H1 (cell line): ENCODE measurements at regions not wholly inside any gene's neighbourhood (a gene's known extent, or its start where the extent isn't known, plus 50 kb on each side); places are given as distances from the start of the nearest gene placed in this dataset.

Experiments used
- PHF8 ChIP-seq: fragments of 200-600 bp; sonication (generic); conservative IDR thresholded peaks from 2 replicates; pipeline ENCODE4 v1.7.1; 2012; ENCODE audit warnings: low read depth, mild to moderate bottlenecking, inconsistent platforms, low read length, moderate library complexity
- RBBP5 ChIP-seq: IDR thresholded peaks from 2 replicates; pipeline ENCODE4 v1.7.1; 2012; ENCODE audit warnings: low read depth, mild to moderate bottlenecking, inconsistent platforms, low read length, moderate library complexity, borderline replicate concordance
- TF ChIP-seq, protein P1 (sequence below): fragments of 300-600 bp; sonication (generic); IDR thresholded peaks from 2 replicates; pipeline ENCODE4 v1.7.1; 2012; ENCODE audit warnings: low read length, moderate library complexity, mild to moderate bottlenecking, inconsistent platforms; ENCODE audit not compliant: insufficient replicate concordance
- TF ChIP-seq, protein P2 (sequence below): IDR thresholded peaks from 2 replicates; pipeline ENCODE4 v1.6.1; 2012; ENCODE audit warnings: low read length, inconsistent platforms

DNA sequence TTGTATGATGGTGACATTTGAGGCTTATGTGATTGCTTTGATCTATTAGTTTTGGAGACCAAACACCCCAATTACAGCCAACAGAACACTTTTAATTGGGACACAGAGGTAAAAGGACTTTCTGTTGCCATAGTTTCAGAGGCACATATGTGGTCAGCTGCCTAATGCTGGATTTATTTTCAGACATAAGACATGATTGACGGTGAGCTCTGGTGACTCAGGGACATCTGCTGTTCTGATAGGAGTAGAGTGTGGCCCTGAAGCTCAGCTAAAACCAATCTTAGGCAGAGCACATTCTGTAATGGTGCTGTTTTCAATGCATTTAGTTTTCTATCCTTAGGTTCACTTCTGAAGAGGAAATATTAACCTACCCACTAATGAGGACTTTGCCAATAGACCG lies 247.1 kb downstream of the UTP18 start (continued):
- TF ChIP-seq, protein P1, sequence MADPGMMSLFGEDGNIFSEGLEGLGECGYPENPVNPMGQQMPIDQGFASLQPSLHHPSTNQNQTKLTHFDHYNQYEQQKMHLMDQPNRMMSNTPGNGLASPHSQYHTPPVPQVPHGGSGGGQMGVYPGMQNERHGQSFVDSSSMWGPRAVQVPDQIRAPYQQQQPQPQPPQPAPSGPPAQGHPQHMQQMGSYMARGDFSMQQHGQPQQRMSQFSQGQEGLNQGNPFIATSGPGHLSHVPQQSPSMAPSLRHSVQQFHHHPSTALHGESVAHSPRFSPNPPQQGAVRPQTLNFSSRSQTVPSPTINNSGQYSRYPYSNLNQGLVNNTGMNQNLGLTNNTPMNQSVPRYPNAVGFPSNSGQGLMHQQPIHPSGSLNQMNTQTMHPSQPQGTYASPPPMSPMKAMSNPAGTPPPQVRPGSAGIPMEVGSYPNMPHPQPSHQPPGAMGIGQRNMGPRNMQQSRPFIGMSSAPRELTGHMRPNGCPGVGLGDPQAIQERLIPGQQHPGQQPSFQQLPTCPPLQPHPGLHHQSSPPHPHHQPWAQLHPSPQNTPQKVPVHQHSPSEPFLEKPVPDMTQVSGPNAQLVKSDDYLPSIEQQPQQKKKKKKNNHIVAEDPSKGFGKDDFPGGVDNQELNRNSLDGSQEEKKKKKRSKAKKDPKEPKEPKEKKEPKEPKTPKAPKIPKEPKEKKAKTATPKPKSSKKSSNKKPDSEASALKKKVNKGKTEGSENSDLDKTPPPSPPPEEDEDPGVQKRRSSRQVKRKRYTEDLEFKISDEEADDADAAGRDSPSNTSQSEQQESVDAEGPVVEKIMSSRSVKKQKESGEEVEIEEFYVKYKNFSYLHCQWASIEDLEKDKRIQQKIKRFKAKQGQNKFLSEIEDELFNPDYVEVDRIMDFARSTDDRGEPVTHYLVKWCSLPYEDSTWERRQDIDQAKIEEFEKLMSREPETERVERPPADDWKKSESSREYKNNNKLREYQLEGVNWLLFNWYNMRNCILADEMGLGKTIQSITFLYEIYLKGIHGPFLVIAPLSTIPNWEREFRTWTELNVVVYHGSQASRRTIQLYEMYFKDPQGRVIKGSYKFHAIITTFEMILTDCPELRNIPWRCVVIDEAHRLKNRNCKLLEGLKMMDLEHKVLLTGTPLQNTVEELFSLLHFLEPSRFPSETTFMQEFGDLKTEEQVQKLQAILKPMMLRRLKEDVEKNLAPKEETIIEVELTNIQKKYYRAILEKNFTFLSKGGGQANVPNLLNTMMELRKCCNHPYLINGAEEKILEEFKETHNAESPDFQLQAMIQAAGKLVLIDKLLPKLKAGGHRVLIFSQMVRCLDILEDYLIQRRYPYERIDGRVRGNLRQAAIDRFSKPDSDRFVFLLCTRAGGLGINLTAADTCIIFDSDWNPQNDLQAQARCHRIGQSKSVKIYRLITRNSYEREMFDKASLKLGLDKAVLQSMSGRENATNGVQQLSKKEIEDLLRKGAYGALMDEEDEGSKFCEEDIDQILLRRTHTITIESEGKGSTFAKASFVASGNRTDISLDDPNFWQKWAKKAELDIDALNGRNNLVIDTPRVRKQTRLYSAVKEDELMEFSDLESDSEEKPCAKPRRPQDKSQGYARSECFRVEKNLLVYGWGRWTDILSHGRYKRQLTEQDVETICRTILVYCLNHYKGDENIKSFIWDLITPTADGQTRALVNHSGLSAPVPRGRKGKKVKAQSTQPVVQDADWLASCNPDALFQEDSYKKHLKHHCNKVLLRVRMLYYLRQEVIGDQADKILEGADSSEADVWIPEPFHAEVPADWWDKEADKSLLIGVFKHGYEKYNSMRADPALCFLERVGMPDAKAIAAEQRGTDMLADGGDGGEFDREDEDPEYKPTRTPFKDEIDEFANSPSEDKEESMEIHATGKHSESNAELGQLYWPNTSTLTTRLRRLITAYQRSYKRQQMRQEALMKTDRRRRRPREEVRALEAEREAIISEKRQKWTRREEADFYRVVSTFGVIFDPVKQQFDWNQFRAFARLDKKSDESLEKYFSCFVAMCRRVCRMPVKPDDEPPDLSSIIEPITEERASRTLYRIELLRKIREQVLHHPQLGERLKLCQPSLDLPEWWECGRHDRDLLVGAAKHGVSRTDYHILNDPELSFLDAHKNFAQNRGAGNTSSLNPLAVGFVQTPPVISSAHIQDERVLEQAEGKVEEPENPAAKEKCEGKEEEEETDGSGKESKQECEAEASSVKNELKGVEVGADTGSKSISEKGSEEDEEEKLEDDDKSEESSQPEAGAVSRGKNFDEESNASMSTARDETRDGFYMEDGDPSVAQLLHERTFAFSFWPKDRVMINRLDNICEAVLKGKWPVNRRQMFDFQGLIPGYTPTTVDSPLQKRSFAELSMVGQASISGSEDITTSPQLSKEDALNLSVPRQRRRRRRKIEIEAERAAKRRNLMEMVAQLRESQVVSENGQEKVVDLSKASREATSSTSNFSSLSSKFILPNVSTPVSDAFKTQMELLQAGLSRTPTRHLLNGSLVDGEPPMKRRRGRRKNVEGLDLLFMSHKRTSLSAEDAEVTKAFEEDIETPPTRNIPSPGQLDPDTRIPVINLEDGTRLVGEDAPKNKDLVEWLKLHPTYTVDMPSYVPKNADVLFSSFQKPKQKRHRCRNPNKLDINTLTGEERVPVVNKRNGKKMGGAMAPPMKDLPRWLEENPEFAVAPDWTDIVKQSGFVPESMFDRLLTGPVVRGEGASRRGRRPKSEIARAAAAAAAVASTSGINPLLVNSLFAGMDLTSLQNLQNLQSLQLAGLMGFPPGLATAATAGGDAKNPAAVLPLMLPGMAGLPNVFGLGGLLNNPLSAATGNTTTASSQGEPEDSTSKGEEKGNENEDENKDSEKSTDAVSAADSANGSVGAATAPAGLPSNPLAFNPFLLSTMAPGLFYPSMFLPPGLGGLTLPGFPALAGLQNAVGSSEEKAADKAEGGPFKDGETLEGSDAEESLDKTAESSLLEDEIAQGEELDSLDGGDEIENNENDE = no peak
- TF ChIP-seq RBBP5 (no peak), PHF8 (no peak)
- TF ChIP-seq, protein P2, sequence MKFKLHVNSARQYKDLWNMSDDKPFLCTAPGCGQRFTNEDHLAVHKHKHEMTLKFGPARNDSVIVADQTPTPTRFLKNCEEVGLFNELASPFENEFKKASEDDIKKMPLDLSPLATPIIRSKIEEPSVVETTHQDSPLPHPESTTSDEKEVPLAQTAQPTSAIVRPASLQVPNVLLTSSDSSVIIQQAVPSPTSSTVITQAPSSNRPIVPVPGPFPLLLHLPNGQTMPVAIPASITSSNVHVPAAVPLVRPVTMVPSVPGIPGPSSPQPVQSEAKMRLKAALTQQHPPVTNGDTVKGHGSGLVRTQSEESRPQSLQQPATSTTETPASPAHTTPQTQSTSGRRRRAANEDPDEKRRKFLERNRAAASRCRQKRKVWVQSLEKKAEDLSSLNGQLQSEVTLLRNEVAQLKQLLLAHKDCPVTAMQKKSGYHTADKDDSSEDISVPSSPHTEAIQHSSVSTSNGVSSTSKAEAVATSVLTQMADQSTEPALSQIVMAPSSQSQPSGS = no peak
- TF ChIP-seq, all 59 proteins: peak for 0
